ENCODE measurements at regions not wholly inside any gene's neighbourhood (a gene's known extent, or its start where the extent isn't known, plus 50 kb on each side); places are given as distances from the start of the nearest gene placed in this dataset.

DNA sequence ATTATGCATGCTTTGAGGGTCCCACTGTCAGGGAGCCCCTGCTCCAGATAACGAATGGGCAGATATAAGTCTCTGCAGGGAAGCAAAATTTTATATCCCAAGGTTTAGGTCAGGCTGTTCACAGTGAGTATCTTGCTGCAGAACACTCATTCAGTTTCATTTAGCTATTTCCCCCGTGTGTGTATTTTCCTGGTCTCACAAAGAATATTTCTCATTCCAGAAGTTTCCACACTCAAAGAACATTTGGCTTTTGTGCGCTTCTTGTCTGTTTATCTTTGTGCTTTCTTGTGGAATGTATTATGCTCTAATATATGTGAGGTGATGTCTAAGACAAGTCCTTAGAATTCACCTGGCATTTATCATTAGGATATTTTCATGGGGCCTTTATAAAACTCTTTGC is 140.4 kb upstream of the MMADHC start:
- 0% methylated on average over 3 of the region's 3 CpGs for WGBS (ENCODE audit: insufficient coverage, low coverage, missing lambda C conversion rate)
- no peak overlapping the region for H2AFZ ChIP-seq (ENCODE audit: low read depth, low read length)
- H3K9me3 ChIP-seq (replicated peaks; ENCODE audit: control insufficient read depth, insufficient read depth, low read depth, low read length), result no peaks in the 10 kb centered on the region
- no peaks in the 10 kb centered on the region for H3K27me3 ChIP-seq (ENCODE audit: control insufficient read depth in 2 of 2, insufficient read depth in 2 of 2, low read length in 2 of 2)
- no peaks in the 10 kb centered on the region for H3K9me1 ChIP-seq (ENCODE audit: control insufficient read depth, insufficient read depth, low read length)
- ChIA-PET CTCF (ENCODE audit: low intra/inter-chr PET ratio) (no interaction called here), POLR2A (no interaction called here)
- no peak overlapping the region for H3K9ac ChIP-seq (ENCODE audit: insufficient read depth in 1 of 2, low read depth in 2 of 2, low read length in 2 of 2)
- no peaks in the 10 kb centered on the region for H4K20me1 ChIP-seq (replicated peaks; ENCODE audit: control insufficient read depth, insufficient read depth, low read length)
- no peaks in the 10 kb centered on the region for H3K4me1 ChIP-seq (replicated peaks in 1 of 2; ENCODE audit: control insufficient read depth in 2 of 2, insufficient read depth in 2 of 2, low read length in 2 of 2)
- H3K4me2 ChIP-seq (ENCODE audit: insufficient read depth, low read length), result no peak overlapping the region
- H3K79me2 ChIP-seq (ENCODE audit: control insufficient read depth, insufficient read depth, low read length), result no peaks in the 10 kb centered on the region
- FAIRE-seq (no peak), DNase-seq (ENCODE audit: extremely low read depth in 1 of 4, low spot score in 3 of 4) (no peak), ATAC-seq (no peak)
- in situ Hi-C loops (cut with MboI), result no loop called here
- H3K27ac ChIP-seq (ENCODE audit: extremely low read depth, low read depth, low read length), result no peak overlapping the region
- no peaks in the 10 kb centered on the region for H3K36me3 ChIP-seq (ENCODE audit: control insufficient read depth, insufficient read depth, low read length)
- no peak overlapping the region for H3K4me3 ChIP-seq
- intact Hi-C loops (cut with micrococcal nuclease), result no loop called here
- BruUV-seq (replicated peaks), result no TSS peak
- TF ChIP-seq, protein P1, sequence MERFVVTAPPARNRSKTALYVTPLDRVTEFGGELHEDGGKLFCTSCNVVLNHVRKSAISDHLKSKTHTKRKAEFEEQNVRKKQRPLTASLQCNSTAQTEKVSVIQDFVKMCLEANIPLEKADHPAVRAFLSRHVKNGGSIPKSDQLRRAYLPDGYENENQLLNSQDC (CRISPR knock-in tag; IDR thresholded peaks at IDR 0.05), result no peak
- TF ChIP-seq ZNF224 (CRISPR knock-in tag; IDR thresholded peaks at IDR 0.05) (no peak), HNRNPH1 (optimal IDR thresholded peaks at IDR 0.05; ENCODE audit: low read depth, low read length) (no peak), ZNF174 (CRISPR knock-in tag; IDR thresholded peaks at IDR 0.05) (no peak), BACH1 (tag; IDR thresholded peaks at IDR 0.05) (no peak), FIP1L1 (IDR thresholded peaks at IDR 0.05; ENCODE audit: low read depth, low read length, poor library complexity, severe bottlenecking) (no peak), MAFG (tag; conservative IDR thresholded peaks at IDR 0.05) (no peak), RERE (CRISPR knock-in tag; IDR thresholded peaks at IDR 0.05; ENCODE audit: borderline replicate concordance) (no peak), JUNB (CRISPR knock-in tag; conservative IDR thresholded peaks at IDR 0.05) (no peak), SRSF7 (optimal IDR thresholded peaks at IDR 0.05; ENCODE audit: low read depth, low read length) (no peak)
- TF ChIP-seq, protein P2, sequence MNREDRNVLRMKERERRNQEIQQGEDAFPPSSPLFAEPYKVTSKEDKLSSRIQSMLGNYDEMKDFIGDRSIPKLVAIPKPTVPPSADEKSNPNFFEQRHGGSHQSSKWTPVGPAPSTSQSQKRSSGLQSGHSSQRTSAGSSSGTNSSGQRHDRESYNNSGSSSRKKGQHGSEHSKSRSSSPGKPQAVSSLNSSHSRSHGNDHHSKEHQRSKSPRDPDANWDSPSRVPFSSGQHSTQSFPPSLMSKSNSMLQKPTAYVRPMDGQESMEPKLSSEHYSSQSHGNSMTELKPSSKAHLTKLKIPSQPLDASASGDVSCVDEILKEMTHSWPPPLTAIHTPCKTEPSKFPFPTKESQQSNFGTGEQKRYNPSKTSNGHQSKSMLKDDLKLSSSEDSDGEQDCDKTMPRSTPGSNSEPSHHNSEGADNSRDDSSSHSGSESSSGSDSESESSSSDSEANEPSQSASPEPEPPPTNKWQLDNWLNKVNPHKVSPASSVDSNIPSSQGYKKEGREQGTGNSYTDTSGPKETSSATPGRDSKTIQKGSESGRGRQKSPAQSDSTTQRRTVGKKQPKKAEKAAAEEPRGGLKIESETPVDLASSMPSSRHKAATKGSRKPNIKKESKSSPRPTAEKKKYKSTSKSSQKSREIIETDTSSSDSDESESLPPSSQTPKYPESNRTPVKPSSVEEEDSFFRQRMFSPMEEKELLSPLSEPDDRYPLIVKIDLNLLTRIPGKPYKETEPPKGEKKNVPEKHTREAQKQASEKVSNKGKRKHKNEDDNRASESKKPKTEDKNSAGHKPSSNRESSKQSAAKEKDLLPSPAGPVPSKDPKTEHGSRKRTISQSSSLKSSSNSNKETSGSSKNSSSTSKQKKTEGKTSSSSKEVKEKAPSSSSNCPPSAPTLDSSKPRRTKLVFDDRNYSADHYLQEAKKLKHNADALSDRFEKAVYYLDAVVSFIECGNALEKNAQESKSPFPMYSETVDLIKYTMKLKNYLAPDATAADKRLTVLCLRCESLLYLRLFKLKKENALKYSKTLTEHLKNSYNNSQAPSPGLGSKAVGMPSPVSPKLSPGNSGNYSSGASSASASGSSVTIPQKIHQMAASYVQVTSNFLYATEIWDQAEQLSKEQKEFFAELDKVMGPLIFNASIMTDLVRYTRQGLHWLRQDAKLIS (CRISPR knock-in tag; IDR thresholded peaks at IDR 0.05), result no peak
- TF ChIP-seq, protein P3, sequence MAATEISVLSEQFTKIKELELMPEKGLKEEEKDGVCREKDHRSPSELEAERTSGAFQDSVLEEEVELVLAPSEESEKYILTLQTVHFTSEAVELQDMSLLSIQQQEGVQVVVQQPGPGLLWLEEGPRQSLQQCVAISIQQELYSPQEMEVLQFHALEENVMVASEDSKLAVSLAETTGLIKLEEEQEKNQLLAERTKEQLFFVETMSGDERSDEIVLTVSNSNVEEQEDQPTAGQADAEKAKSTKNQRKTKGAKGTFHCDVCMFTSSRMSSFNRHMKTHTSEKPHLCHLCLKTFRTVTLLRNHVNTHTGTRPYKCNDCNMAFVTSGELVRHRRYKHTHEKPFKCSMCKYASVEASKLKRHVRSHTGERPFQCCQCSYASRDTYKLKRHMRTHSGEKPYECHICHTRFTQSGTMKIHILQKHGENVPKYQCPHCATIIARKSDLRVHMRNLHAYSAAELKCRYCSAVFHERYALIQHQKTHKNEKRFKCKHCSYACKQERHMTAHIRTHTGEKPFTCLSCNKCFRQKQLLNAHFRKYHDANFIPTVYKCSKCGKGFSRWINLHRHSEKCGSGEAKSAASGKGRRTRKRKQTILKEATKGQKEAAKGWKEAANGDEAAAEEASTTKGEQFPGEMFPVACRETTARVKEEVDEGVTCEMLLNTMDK (IDR thresholded peaks at IDR 0.05; ENCODE audit: borderline replicate concordance, insufficient read depth, low read depth, low read length, poor library complexity, severe bottlenecking), result no peak

Measured in K562 (cell line).